Right ventricle myocardium inferior (tissue), 1 donor: ENCODE measurements at regions not wholly inside any gene's neighbourhood (a gene's known extent, or its start where the extent isn't known, plus 50 kb on each side); places are given as distances from the start of the nearest gene placed in this dataset.
"Not testable (repeated sequence)": the region's sequence is repeated elsewhere in the genome, so short reads cannot be mapped to it uniquely, and the experiment has no call there.

Experiments used
- ATAC-seq: fragments of 200-7000 bp; cut with Tn5 transposase; one replicate; pipeline ENCODE4 v1.9.1; 2020; ENCODE audit warnings: mild to moderate bottlenecking, moderate library complexity
- DNase-seq: peaks from one replicate; pipeline ENCODE4 v3.0.0; 2021; ENCODE audit errors: missing footprints
- intact Hi-C: fragments of 100-400 bp; cut with DNase I; formaldehyde crosslinking; loops from one replicate; pipeline ENCODE4 v1.11.0; 2022
- donor health status: DM: no; HTN: yes; CAD: no; lungs with severe emphysema.

GRCh38 chr7:81222692-81223091, 303.8 kb upstream of the SEMA3C start:
- intact Hi-C loops, DNase-seq, ATAC-seq: not testable (repeated sequence)

GRCh38 chr7:81221527-81222217, 302.8 kb upstream of the SEMA3C start:
- intact Hi-C loops: no loop called here
- ATAC-seq (no peak), DNase-seq (no peak)

- ATAC-seq (no peak), DNase-seq (no peak)
- intact Hi-C loops: no loop called here
These were observed 299.7 kb upstream of the SEMA3C start for GRCh38 chr7:81218480-81219106.

GRCh38 chr7:81213394-81213793, 294.5 kb upstream of the SEMA3C start:
- no peak for ATAC-seq
- intact Hi-C loops: no loop called here
- DNase-seq: no peak

- intact Hi-C loops: no loop called here
- ATAC-seq: no peak
- DNase-seq: no peak
These were observed 293.1 kb upstream of the SEMA3C start for GRCh38 chr7:81211934-81212320.

GRCh38 chr7:81211204-81211933, 292.5 kb upstream of the SEMA3C start:
- DNase-seq (no peak), ATAC-seq (no peak)
- intact Hi-C loops: no loop called here

- ATAC-seq: no peak
- intact Hi-C loops: no loop called here
These were observed 291.6 kb upstream of the SEMA3C start for GRCh38 chr7:81210137-81211064.

GRCh38 chr7:81209059-81209458, 290.2 kb upstream of the SEMA3C start:
- intact Hi-C loops: no loop called here
- ATAC-seq (no peak), DNase-seq (no peak)

More at GRCh38 chr7:81210137-81211064, 291.6 kb upstream of the SEMA3C start:
- no peak for DNase-seq

- DNase-seq (no peak), ATAC-seq (no peak)
- intact Hi-C loops: no loop called here
These were observed 288.9 kb upstream of the SEMA3C start for GRCh38 chr7:81207801-81208200.

GRCh38 chr7:81206667-81207360, 288.0 kb upstream of the SEMA3C start:
- no peak for ATAC-seq
- no peak for DNase-seq
- intact Hi-C loops: no loop called here

- DNase-seq: no peak
- no peak for ATAC-seq
- intact Hi-C loops: no loop called here
These were observed 287.4 kb upstream of the SEMA3C start for GRCh38 chr7:81206217-81206616.

GRCh38 chr7:81201188-81201587, 282.3 kb upstream of the SEMA3C start:
- intact Hi-C loops: no loop called here
- DNase-seq (no peak), ATAC-seq (no peak)

- intact Hi-C loops: no loop called here
- DNase-seq (no peak), ATAC-seq (no peak)
These were observed 279.9 kb upstream of the SEMA3C start for GRCh38 chr7:81198766-81199165.

GRCh38 chr7:81197266-81197665, 278.4 kb upstream of the SEMA3C start:
- DNase-seq (no peak), ATAC-seq (no peak)
- intact Hi-C loops: no loop called here

- DNase-seq: no peak
- intact Hi-C loops: no loop called here
- no peak for ATAC-seq
These were observed 276.2 kb upstream of the SEMA3C start for GRCh38 chr7:81195033-81195432.

GRCh38 chr7:81190997-81191768, 272.3 kb upstream of the SEMA3C start:
- DNase-seq (no peak), ATAC-seq (peak; percentile 84)
- intact Hi-C loops: loop anchor here (1.0 kb wide), 1 partner anchor 272 kb away; the partner anchor contains the start of gene SEMA3C

- intact Hi-C loops: loop anchor here (5.0 to 10.0 kb wide), 2 partner anchors 35 to 243 kb away; no protein-coding TSS in a partner anchor
- ATAC-seq (no peak), DNase-seq (no peak)
These were observed 268.9 kb upstream of the SEMA3C start for GRCh38 chr7:81187753-81188152.
